ENCODE measurements at regions not wholly inside any gene's neighbourhood (a gene's known extent, or its start where the extent isn't known, plus 50 kb on each side); places are given as distances from the start of the nearest gene placed in this dataset.

GRCh38 chr6:8764733-8765132 is 329.4 kb upstream of the SLC35B3 start:
- no peak for DNase-seq

- DNase-seq = no peak
These were observed 325.6 kb upstream of the SLC35B3 start for GRCh38 chr6:8760951-8761350.

- DNase-seq = no peak
These were observed 323.1 kb upstream of the SLC35B3 start for GRCh38 chr6:8758412-8758811.

GRCh38 chr6:8750627-8751026 is 315.3 kb upstream of the SLC35B3 start:
- DNase-seq = no peak

- no peak for DNase-seq
These were observed 314.1 kb upstream of the SLC35B3 start for GRCh38 chr6:8749465-8749864.

GRCh38 chr6:8743170-8743745 is 307.9 kb upstream of the SLC35B3 start:
- no peak for DNase-seq

GRCh38 chr6:8739454-8739853 is 304.1 kb upstream of the SLC35B3 start:
- DNase-seq = no peak

GRCh38 chr6:8738951-8739350 is 303.6 kb upstream of the SLC35B3 start:
- DNase-seq = no peak

- DNase-seq = no peak
These were observed 301.0 kb upstream of the SLC35B3 start for GRCh38 chr6:8736156-8736895.

GRCh38 chr6:8733879-8734278 is 298.5 kb upstream of the SLC35B3 start:
- DNase-seq = no peak

- DNase-seq = no peak
These were observed 296.5 kb upstream of the SLC35B3 start for GRCh38 chr6:8731874-8732273.

GRCh38 chr6:8710668-8711431 is 275.5 kb upstream of the SLC35B3 start:
- no peak for DNase-seq

- no peak for DNase-seq
These were observed 272.8 kb upstream of the SLC35B3 start for GRCh38 chr6:8707956-8708772.

GRCh38 chr6:8707369-8707768 is 272.0 kb upstream of the SLC35B3 start:
- DNase-seq = no peak

GRCh38 chr6:8705435-8706020 is 270.2 kb upstream of the SLC35B3 start:
- no peak for DNase-seq

- no peak for DNase-seq
These were observed 267.7 kb upstream of the SLC35B3 start for GRCh38 chr6:8703059-8703458.

- DNase-seq = no peak
These were observed 253.5 kb upstream of the SLC35B3 start for GRCh38 chr6:8688821-8689220.

- no peak for DNase-seq
These were observed 250.7 kb upstream of the SLC35B3 start for GRCh38 chr6:8686077-8686476.

GRCh38 chr6:8683204-8683603 is 247.9 kb upstream of the SLC35B3 start:
- no peak for DNase-seq

GRCh38 chr6:8679823-8680222 is 244.5 kb upstream of the SLC35B3 start:
- DNase-seq = no peak

GRCh38 chr6:8678466-8678865 is 243.1 kb upstream of the SLC35B3 start:
- no peak for DNase-seq

- no peak for DNase-seq
These were observed 238.8 kb upstream of the SLC35B3 start for GRCh38 chr6:8674126-8674525.

- DNase-seq = no peak
These were observed 237.5 kb upstream of the SLC35B3 start for GRCh38 chr6:8672882-8673281.
